DMS53 treated with DMSO at 0.1 percent for 48 hours (cell line): ENCODE measurements at regions not wholly inside any gene's neighbourhood (a gene's known extent, or its start where the extent isn't known, plus 50 kb on each side); places are given as distances from the start of the nearest gene placed in this dataset.

ENCODE experiments used
- DNase-seq: peaks from one replicate; lab custom pipeline; 2025; ENCODE audit not compliant: unreplicated experiment; lab: John Stamatoyannopoulos, UW

DNA sequence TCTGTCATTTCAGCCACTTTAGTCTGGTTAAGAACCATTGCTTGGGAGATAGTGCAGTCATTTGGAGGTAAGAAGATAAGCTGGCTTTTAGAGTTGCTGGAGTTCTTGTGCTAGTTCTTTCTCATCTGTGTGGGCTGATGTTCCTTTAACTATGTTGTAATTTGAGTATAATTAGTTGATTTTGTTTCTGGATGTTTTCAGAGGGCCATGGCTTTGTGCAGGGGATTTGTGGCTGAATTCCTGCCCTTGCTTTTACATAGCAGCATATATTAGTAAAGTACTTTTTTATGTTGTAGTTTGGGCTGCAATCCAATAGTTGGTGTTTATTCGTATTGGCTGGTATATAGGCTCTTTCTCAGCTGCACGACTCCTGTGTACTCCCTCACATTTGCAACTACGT lies 339.6 kb downstream of the ANKRD50 start:
- no peak for DNase-seq

GRCh38 chr4:124386163-124386562 lies 326.4 kb downstream of the ANKRD50 start:
- DNase-seq: no peak

DNA sequence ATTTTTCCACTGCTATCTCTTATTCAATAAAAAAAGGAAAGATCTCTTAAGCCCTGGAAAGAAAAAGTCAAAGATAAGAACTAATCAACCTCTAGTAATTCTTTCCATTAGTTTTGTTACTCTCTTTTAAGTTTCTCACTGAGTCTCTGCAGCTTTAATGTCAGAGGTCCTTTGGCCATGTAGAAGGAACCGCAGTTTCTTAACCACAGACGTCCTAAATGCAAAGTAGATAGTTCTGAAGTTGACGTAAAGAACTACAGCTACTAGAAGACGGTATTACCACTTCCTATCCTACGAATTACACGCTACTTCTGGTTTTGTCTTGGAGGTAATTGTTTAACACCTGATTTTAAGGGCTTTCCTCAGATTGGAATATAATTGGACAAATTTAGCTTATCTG lies 325.9 kb downstream of the ANKRD50 start:
- no peak for DNase-seq

GRCh38 chr4:124389591-124389990 lies 322.9 kb downstream of the ANKRD50 start:
- no peak for DNase-seq

DNA sequence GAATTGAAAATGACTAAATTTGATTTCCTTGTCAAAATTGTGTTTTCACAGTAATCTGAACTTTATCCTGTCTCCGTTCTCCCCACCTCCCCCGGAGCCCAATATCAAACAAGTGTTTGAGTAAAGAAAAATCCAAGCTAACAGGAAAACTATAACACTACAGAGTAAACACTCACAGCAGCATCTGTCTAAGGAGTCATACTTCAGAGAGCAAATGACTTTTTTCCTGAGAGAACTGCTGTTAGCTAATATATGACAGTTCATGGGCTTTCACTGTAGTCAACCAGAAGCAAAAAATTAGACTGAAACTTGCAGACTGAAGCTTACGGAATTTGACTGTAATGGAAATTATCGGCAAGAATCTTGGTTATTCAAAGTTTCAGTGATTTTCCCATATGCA lies 321.7 kb downstream of the ANKRD50 start:
- DNase-seq: peak; percentile 65

DNA sequence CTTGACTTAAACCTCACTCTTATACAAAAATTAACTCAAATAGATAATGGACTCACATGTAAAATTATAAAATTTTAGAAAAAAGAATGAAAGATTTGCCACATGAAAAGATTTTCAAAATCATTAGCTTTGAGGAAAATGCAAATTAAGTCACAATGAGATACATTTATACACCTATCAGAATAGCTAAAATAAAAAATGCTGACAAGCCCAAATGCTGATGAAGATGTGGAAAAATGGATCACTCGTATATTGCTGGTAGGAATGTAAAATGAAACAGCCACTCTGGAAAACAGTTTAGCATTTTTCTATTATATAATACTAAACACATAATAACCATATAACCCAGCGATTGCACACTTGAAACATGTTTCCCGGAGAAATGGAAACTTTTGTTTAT lies 316.2 kb downstream of the ANKRD50 start:
- DNase-seq: no peak

- no peak for DNase-seq
These were observed 310.9 kb downstream of the ANKRD50 start for GRCh38 chr4:124401606-124402005.

DNA sequence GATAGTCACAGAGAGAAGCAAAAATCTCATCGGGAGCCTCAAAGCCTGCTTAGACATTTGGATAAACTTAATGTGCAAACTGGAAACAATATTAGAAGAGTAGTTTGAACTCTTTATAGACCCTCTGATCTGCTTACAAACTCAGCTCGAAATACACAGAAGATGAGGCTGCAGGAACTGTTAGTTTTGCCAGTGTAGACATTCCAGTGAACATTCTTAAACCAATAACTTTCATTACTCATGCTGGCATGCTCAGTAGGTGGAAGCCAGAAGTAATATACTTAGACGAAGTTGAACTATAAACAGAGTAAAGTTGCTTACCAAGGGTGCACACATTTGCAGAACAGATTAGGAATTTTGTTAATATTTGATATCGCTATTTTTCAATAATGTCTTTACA lies 303.5 kb downstream of the ANKRD50 start:
- no peak for DNase-seq

- no peak for DNase-seq
These were observed 298.1 kb downstream of the ANKRD50 start for GRCh38 chr4:124414276-124415040.

DNA sequence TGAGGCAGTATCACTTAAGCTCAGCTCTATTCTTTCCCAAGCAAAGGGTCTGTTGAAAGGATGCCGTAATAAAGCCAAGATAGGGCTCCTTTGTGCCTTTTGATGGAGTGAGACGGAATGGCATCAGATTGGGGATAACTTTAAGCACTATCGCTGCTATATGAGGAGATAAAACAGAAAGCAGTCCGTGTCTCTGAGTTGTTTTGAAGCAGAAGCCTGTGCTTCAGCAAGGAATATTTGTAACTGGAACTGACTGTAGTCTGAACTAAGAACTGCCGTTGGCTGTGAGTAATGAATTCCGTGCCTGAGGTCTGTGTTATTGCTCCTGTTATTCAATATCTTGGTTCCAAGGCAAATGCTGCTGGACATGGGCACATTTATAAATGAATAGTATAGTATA lies 297.4 kb downstream of the ANKRD50 start:
- no peak for DNase-seq

GRCh38 chr4:124417371-124417770 lies 295.2 kb downstream of the ANKRD50 start:
- no peak for DNase-seq

DNA sequence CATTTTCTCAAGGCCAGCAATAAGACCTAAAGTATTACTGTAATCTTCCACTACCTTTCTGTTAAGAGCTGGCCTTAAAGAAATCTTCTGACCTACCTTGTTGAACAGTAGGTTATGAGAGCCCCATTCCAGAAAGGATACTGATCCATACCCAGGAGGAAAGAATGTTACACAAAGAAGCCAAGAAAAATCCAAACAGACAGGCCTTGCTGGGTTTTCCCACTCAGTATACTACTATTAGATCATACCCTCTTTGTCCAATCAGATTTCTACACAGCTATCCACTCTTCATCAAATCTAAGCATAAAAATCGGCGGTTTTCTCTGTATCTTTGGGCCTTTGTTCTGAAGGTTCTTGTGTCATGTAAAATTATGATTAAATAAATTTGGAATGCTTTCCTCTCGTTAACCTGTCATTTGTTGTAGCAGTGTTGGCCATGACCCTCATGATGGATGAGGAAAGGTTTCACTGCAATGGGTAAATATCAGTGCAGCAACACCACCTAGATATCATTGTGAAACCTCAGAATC lies 292.3 kb downstream of the ANKRD50 start:
- no peak for DNase-seq

DNA sequence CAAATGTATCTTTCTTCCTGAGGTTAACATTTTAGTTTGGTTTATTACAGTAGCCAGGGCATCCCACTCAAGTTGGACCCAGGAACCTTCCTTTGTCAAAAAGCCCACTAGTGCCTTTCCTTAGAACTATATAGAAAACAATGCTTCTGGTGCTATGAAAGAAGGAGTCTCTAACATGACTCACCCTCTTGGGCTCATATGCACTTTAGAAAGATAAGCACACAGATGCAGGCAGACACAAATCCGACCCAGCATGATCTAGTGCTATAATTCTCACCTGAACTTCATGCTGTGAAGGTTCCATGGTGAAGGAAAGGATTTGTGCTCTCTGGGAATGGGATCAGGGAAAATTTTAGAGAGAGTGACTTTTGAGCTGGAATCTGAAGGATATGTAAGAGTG lies 289.4 kb downstream of the ANKRD50 start:
- no peak for DNase-seq

DNA sequence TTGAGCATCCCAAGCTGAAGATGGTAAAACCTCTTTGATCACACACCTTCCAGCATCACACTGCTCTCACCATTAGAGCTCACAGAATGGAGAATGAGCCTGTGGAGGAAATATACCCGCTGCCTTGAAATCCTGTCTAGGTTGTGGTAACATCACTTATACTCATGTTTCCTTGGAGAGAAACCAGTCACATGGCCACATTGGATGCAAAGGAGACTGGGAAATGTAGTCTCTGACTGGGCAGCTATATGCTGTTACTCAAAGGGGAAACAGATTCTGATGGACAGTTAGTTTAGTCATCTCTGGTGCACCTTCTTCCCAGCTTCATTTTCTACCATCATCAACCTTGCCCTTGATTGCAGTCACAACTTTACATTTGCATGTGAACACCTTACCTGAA lies 286.3 kb downstream of the ANKRD50 start:
- peak; percentile 7 for DNase-seq

GRCh38 chr4:124427095-124427767 lies 285.3 kb downstream of the ANKRD50 start:
- DNase-seq: peak; percentile 34

GRCh38 chr4:124428648-124429047 lies 283.9 kb downstream of the ANKRD50 start:
- DNase-seq: no peak

- no peak for DNase-seq
These were observed 282.7 kb downstream of the ANKRD50 start for GRCh38 chr4:124429746-124430250.

DNA sequence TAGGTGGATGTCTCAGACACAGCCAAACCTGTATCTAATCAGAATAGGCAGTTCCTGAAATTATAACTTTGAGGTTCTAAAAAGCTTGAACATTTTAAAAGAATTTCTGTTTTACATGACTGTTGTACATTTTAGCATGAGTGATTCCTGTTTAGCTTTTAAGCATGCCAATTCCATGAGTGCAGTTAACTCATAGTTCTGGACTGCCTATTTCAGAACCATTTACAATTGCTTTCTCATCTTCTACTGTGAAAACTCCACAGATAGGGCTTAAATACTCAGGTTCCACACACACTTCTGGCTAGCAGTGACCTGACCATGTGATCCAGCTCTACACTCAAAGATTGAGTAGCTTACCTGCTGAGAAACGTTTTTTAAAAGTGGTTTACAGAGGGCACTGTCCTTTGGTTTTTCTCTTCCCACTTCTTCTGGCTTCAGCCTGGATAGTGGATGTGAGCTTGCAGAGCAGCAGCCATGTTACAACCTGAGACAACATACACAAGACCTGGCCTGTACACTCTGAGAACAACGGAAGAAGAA lies 280.8 kb downstream of the ANKRD50 start:
- no peak for DNase-seq

DNA sequence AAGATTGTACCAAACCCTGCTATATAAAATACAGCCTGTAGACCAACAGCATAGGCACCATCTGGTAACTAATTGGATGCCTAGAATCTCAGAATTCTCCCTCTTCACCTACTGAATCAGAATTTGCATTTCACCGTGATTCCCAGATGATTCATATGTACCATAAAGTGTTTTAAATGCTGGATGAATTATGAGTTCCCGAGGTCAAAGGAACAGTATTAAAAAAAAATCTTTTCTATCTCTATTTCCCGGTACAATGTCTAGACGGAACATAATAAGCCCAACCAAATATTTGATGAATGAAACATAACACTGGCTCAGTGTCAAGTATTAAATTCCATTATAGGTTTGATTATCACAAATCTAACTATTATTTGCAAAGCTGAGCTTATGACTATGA lies 280.0 kb downstream of the ANKRD50 start:
- DNase-seq: no peak

DNA sequence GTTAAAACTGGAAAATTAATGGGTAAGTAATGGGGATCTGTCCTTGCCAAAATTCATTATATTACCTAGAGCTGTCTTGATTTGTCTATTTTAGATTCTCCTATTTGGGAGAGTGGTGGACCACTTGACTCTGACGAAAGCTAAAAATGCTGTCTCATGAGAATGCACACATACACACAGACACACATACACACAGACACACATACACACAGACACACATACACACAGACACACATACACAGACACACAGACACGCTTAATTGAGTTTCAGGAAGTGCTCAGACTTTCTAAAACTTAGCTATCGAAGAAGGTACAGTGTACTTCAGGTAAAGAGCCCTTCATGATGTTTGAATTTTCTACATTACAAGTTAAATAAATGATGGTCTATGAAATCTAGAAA lies 279.5 kb downstream of the ANKRD50 start:
- no peak for DNase-seq

DNA sequence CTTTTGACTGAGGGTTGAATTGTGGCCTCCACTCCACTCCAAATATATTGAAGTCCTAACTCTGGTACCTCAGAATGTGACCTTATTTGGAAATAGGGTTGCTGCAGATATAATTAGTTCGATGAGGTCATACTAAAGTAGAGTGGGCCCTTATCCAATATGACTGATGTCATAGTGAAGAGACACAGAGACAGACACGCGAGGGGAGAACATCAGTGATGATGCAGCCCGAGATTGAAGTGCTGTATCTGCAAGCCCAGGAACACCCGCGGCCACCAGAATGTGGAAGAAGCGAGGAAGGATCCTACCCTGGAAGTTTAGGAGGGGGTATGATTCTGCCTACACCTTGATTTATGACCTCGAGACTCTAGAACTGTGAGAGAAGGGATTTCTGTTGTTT lies 279.0 kb downstream of the ANKRD50 start:
- DNase-seq: peak; percentile 15
